Endothelial cell of umbilical vein (primary cell): ENCODE measurements at regions not wholly inside any gene's neighbourhood (a gene's known extent, or its start where the extent isn't known, plus 50 kb on each side); places are given as distances from the start of the nearest gene placed in this dataset.

ENCODE experiments used
- BruUV-seq: library from RNA; stranded (reverse); fragments of 400-500 nt; replicated peaks from 2 replicates; lab custom pipeline; 2021; lab: Mats Ljungman, UMichigan
- CTCF ChIA-PET: fragments of 300-600, 350-600 bp; sonication (Branson Sonifier 250); formaldehyde crosslinking; loops from one replicate; lab custom pipeline; 2021; ENCODE audit warnings: antibody characterized with exemption, inconsistent platforms; lab: Charles Lee
- POLR2A ChIA-PET: fragments of 300-600, 350-600 bp; sonication (Branson Sonifier 250); formaldehyde crosslinking; loops from one replicate; lab custom pipeline; 2021; ENCODE audit warnings: antibody characterized with exemption, inconsistent platforms; lab: Charles Lee
- DNase-seq: peaks from one replicate; pipeline ENCODE4 v3.0.0-alpha.2; 2011; ENCODE audit warnings: low read depth, low spot score
- FAIRE-seq: peaks from 2 replicates; lab custom pipeline; 2011; peaks lifted over from hg19 to GRCh38; lab: Jason Lieb, UNC
- H2AFZ ChIP-seq: 2 replicates; pipeline ENCODE4 v1.6.0; 2012; ENCODE audit warnings: low read depth, low read length, control low read depth, inconsistent platforms
- H3K27ac ChIP-seq: 2 replicates; pipeline ENCODE4 v1.5.1; 2011; ENCODE audit warnings: low read depth, mild to moderate bottlenecking, control low read depth, low read length, moderate library complexity; ENCODE audit not compliant: insufficient read depth
- H3K27me3 ChIP-seq, 2 experiments: 2 replicates each; pipeline versions ENCODE4 v1.6.0 to v1.6.1; 2011; ENCODE audit warnings: low read length in 2 of 2, mixed read lengths in 1 of 2; ENCODE audit not compliant: control insufficient read depth in 2 of 2, insufficient read depth in 2 of 2
- H3K36me3 ChIP-seq, 2 experiments: 2 replicates in 1 of 2; 3 replicates in 1 of 2; pipeline ENCODE4 v1.5.1; 2011; ENCODE audit warnings: low read length in 2 of 2, mild to moderate bottlenecking in 1 of 2, moderate library complexity in 1 of 2; ENCODE audit not compliant: control insufficient read depth in 2 of 2, insufficient read depth in 2 of 2; ENCODE audit errors: extremely low read depth in 1 of 2
- H3K4me1 ChIP-seq: 3 replicates; pipeline ENCODE4 v1.5.1; 2011; ENCODE audit warnings: mild to moderate bottlenecking, low read length; ENCODE audit not compliant: control insufficient read depth, insufficient read depth; ENCODE audit errors: extremely low read depth
- H3K4me2 ChIP-seq: 2 replicates; pipeline ENCODE4 v1.6.1; 2011; ENCODE audit warnings: low read length, control low read depth, mixed read lengths; ENCODE audit not compliant: insufficient read depth
- H3K4me3 ChIP-seq, 3 experiments: fragments of 200-600 bp in 1 of 3; sonication (generic), shearing (Covaris generic) in 1 of 3; replicated peaks in 1 of 3; 2 replicates each; pipeline ENCODE4 v1.5.1; 2011 to 2016; ENCODE audit warnings: control low read depth in 3 of 3, low read length in 3 of 3, mild to moderate bottlenecking in 2 of 3, inconsistent platforms in 1 of 3, low read depth in 1 of 3, moderate library complexity in 1 of 3; ENCODE audit not compliant: insufficient read depth in 1 of 3
- H3K79me2 ChIP-seq: 2 replicates; pipeline ENCODE4 v1.6.0; 2012; ENCODE audit warnings: low read length, inconsistent platforms; ENCODE audit not compliant: control insufficient read depth, insufficient read depth
- H3K9ac ChIP-seq: replicated peaks from 2 replicates; pipeline ENCODE3; 2011; ENCODE audit warnings: low read length, control low read depth; ENCODE audit not compliant: insufficient read depth; ENCODE audit errors: extremely low read depth
- H3K9me1 ChIP-seq: replicated peaks from 3 replicates; pipeline ENCODE4 v1.6.0; 2011; ENCODE audit warnings: mild to moderate bottlenecking, low read length; ENCODE audit not compliant: control insufficient read depth, insufficient read depth; ENCODE audit errors: extremely low read depth
- H3K9me3 ChIP-seq: replicated peaks from 2 replicates; pipeline ENCODE4 v1.5.1; 2012; ENCODE audit warnings: low read length, inconsistent platforms; ENCODE audit not compliant: control insufficient read depth, insufficient read depth
- H4K20me1 ChIP-seq: replicated peaks from 2 replicates; pipeline ENCODE3; 2011; ENCODE audit warnings: mild to moderate bottlenecking, low read length; ENCODE audit not compliant: control insufficient read depth, insufficient read depth; ENCODE audit errors: extremely low read depth
- FOS ChIP-seq: IDR thresholded peaks from 2 replicates; pipeline ENCODE4 v1.6.1; 2011; ENCODE audit warnings: mild to moderate bottlenecking, low read length, moderate library complexity, borderline replicate concordance; ENCODE audit not compliant: insufficient read depth
- GATA2 ChIP-seq: IDR thresholded peaks from 2 replicates; pipeline ENCODE4 v1.7.0; 2011; ENCODE audit warnings: low read depth, mild to moderate bottlenecking, moderate library complexity, mixed read lengths, low read length; ENCODE audit not compliant: insufficient read length, insufficient read depth
- JUN ChIP-seq: IDR thresholded peaks from 2 replicates; pipeline ENCODE4 v1.6.1; 2011; ENCODE audit warnings: borderline replicate concordance, low read depth; ENCODE audit not compliant: insufficient read length, insufficient read depth
- MAX ChIP-seq: IDR thresholded peaks from 2 replicates; pipeline ENCODE4 v1.6.1; 2011; ENCODE audit not compliant: insufficient read depth, insufficient read length
- MYC ChIP-seq: IDR thresholded peaks from one replicate; pipeline ENCODE4 v1.6.1; 2011; ENCODE audit warnings: mild to moderate bottlenecking, low read depth, low read length
- POLR2A ChIP-seq: IDR thresholded peaks from 2 replicates; pipeline ENCODE4 v1.6.1; 2012; ENCODE audit warnings: low read depth, mild to moderate bottlenecking, control low read depth, low read length
- POLR2AphosphoS5 ChIP-seq: IDR thresholded peaks from 2 replicates; pipeline ENCODE4 v1.6.1; 2012; ENCODE audit warnings: low read depth, mild to moderate bottlenecking, control low read depth, low read length, moderate library complexity; ENCODE audit not compliant: insufficient read depth
- dilution Hi-C: fragments of 300-500 bp; cut with MboI; formaldehyde crosslinking; loops from one replicate; pipeline ENCODE4 v1.15.0; 2019; ENCODE audit warnings: low sequenced_read_pairs; ENCODE audit not compliant: extremely low pct_ligation_motif_present
- intact Hi-C: fragments of 100-400 bp; cut with micrococcal nuclease; formaldehyde crosslinking; loops from one replicate; pipeline ENCODE4 v1.10.0; 2022
- TF ChIP-seq, protein P1 (sequence below), 2 donors: IDR thresholded peaks; 1 replicate in 1 of 2; 2 replicates in 1 of 2; pipeline ENCODE4 v1.5.1; 2011; ENCODE audit warnings: low read length in 2 of 2, mild to moderate bottlenecking in 2 of 2, moderate library complexity in 2 of 2, control low read depth in 1 of 2, inconsistent platforms in 1 of 2, low read depth in 1 of 2; ENCODE audit not compliant: insufficient read depth in 1 of 2; ENCODE audit errors: extremely low read depth in 1 of 2

GRCh38 chr18:22698711-22699110 lies 234.4 kb upstream of the RBBP8 start:
- Histone ChIP-seq H3K4me3 (no peak overlapping the region), H3K27me3 (no peaks in the 10 kb centered on the region), H3K27ac (no peak overlapping the region), H3K9me1 (no peaks in the 10 kb centered on the region), H2AFZ (no peak overlapping the region), H4K20me1 (no peaks in the 10 kb centered on the region), H3K79me2 (no peaks in the 10 kb centered on the region), H3K9ac (no peak overlapping the region), H3K9me3 (no peaks in the 10 kb centered on the region), H3K4me1 (no peaks in the 10 kb centered on the region), H3K36me3 (no peaks in the 10 kb centered on the region), H3K4me2 (no peak overlapping the region)
- dilution Hi-C loops: no loop called here
- intact Hi-C loops: no loop called here
- no peak for TF ChIP-seq POLR2A
- TF ChIP-seq GATA2: no peak
- no peak for TF ChIP-seq POLR2AphosphoS5
- no peak for TF ChIP-seq JUN
- TF ChIP-seq MYC: no peak
- TF ChIP-seq, protein P1, sequence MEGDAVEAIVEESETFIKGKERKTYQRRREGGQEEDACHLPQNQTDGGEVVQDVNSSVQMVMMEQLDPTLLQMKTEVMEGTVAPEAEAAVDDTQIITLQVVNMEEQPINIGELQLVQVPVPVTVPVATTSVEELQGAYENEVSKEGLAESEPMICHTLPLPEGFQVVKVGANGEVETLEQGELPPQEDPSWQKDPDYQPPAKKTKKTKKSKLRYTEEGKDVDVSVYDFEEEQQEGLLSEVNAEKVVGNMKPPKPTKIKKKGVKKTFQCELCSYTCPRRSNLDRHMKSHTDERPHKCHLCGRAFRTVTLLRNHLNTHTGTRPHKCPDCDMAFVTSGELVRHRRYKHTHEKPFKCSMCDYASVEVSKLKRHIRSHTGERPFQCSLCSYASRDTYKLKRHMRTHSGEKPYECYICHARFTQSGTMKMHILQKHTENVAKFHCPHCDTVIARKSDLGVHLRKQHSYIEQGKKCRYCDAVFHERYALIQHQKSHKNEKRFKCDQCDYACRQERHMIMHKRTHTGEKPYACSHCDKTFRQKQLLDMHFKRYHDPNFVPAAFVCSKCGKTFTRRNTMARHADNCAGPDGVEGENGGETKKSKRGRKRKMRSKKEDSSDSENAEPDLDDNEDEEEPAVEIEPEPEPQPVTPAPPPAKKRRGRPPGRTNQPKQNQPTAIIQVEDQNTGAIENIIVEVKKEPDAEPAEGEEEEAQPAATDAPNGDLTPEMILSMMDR (IDR thresholded peaks at IDR 0.05; ENCODE audit: extremely low read depth in 1 of 2, insufficient read depth in 1 of 2, low read depth in 1 of 2, low read length in 2 of 2): no peak
- TF ChIP-seq FOS: no peak
- no peak for TF ChIP-seq MAX
- CTCF ChIA-PET: no interaction called here
- DNase-seq (no peak), FAIRE-seq (no peak)
- POLR2A ChIA-PET: no interaction called here
- BruUV-seq: no TSS peak
